Fibroblast of the aortic adventitia (primary cell): ENCODE measurements at regions not wholly inside any gene's neighbourhood (a gene's known extent, or its start where the extent isn't known, plus 50 kb on each side); places are given as distances from the start of the nearest gene placed in this dataset.

Source experiments
- DNase-seq: peaks from one replicate; pipeline ENCODE4 v3.0.0-alpha.2; 2010; ENCODE audit warnings: low read depth
- H3K4me3 ChIP-seq: 2 replicates; pipeline ENCODE4 v1.5.1; 2011; ENCODE audit warnings: low read depth, mild to moderate bottlenecking, control low read depth, low read length, moderate library complexity
- CTCF ChIP-seq: IDR thresholded peaks from 2 replicates; pipeline ENCODE4 v1.5.1; 2011; ENCODE audit warnings: mild to moderate bottlenecking, low read length, control low read depth, inconsistent platforms; ENCODE audit not compliant: insufficient read depth

- H3K4me3 ChIP-seq, result no peak overlapping the region
- no peak for DNase-seq
- TF ChIP-seq CTCF, result no peak
These were observed 131.0 kb upstream of the PSMD7 start for GRCh38 chr16:74165566-74166080.

- H3K4me3 ChIP-seq, result no peak overlapping the region
- TF ChIP-seq CTCF, result no peak
- no peak for DNase-seq
These were observed 135.9 kb upstream of the PSMD7 start for GRCh38 chr16:74160759-74161158.

GRCh38 chr16:74153773-74154172, 142.8 kb upstream of the PSMD7 start:
- no peak for TF ChIP-seq CTCF
- H3K4me3 ChIP-seq, result no peak overlapping the region
- DNase-seq, result no peak

- DNase-seq, result no peak
- no peak overlapping the region for H3K4me3 ChIP-seq
- no peak for TF ChIP-seq CTCF
These were observed 150.0 kb upstream of the PSMD7 start for GRCh38 chr16:74146643-74147042.

- DNase-seq, result no peak
- no peak for TF ChIP-seq CTCF
- H3K4me3 ChIP-seq, result no peak overlapping the region
These were observed 153.4 kb upstream of the PSMD7 start for GRCh38 chr16:74143171-74143570.

- no peak for DNase-seq
- H3K4me3 ChIP-seq, result no peak overlapping the region
- TF ChIP-seq CTCF, result no peak
These were observed 155.6 kb upstream of the PSMD7 start for GRCh38 chr16:74141015-74141414.

- no peak for DNase-seq
- H3K4me3 ChIP-seq, result no peak overlapping the region
- TF ChIP-seq CTCF, result no peak
These were observed 156.1 kb upstream of the PSMD7 start for GRCh38 chr16:74140557-74140956.
